ENCODE measurements at regions not wholly inside any gene's neighbourhood (a gene's known extent, or its start where the extent isn't known, plus 50 kb on each side); places are given as distances from the start of the nearest gene placed in this dataset.

- peaks cover 20% of the 10 kb centered on the region for H3K27me3 Mint-ChIP-seq (ENCODE audit: low read depth)
- ChIA-PET CTCF (interaction anchor here (1.3 kb wide), 1 partner anchor 208 kb away, joined by 4 read pairs; no protein-coding TSS in a partner anchor), POLR2A (no interaction called here)
- no peak for ATAC-seq
- peaks cover 36% of the 10 kb centered on the region for H3K4me1 Mint-ChIP-seq (ENCODE audit: low read depth)
- no peaks in the 10 kb centered on the region for H3K9me3 Mint-ChIP-seq (ENCODE audit: insufficient read depth)
- H3K4me3 Mint-ChIP-seq = no peak overlapping the region
- H3K36me3 Mint-ChIP-seq (ENCODE audit: low read depth) = no peaks in the 10 kb centered on the region
- no peak for DNase-seq
- H3K27ac Mint-ChIP-seq = no peak overlapping the region
Measured at GRCh38 chr9:89810431-89810830, 205.6 kb downstream of the GADD45G start.

GRCh38 chr9:89811356-89811755 is 206.5 kb downstream of the GADD45G start:
- Mint-ChIP-seq H3K9me3 (ENCODE audit: insufficient read depth) (no peaks in the 10 kb centered on the region), H3K4me1 (ENCODE audit: low read depth) (peaks cover 41% of the 10 kb centered on the region), H3K4me3 (no peak overlapping the region), H3K27ac (no peak overlapping the region), H3K36me3 (ENCODE audit: low read depth) (no peaks in the 10 kb centered on the region), H3K27me3 (ENCODE audit: low read depth) (peaks cover 20% of the 10 kb centered on the region)
- DNase-seq (no peak), ATAC-seq (no peak)
- CTCF ChIA-PET = interaction anchor here (1.3 kb wide), 1 partner anchor 209 kb away, joined by 4 read pairs; no protein-coding TSS in a partner anchor
- POLR2A ChIA-PET = no interaction called here

GRCh38 chr9:89811886-89812450 is 207.2 kb downstream of the GADD45G start:
- Mint-ChIP-seq H3K27ac (no peak overlapping the region), H3K36me3 (ENCODE audit: low read depth) (no peaks in the 10 kb centered on the region), H3K4me3 (no peak overlapping the region), H3K4me1 (ENCODE audit: low read depth) (peaks cover 44% of the 10 kb centered on the region), H3K27me3 (ENCODE audit: low read depth) (peaks cover 20% of the 10 kb centered on the region), H3K9me3 (ENCODE audit: insufficient read depth) (no peaks in the 10 kb centered on the region)
- ChIA-PET POLR2A (no interaction called here), CTCF (interaction anchor here (1.3 kb wide), 1 partner anchor 209 kb away, joined by 4 read pairs; no protein-coding TSS in a partner anchor)
- DNase-seq = no peak
- ATAC-seq = no peak

GRCh38 chr9:89812556-89813181 is 207.9 kb downstream of the GADD45G start:
- Mint-ChIP-seq H3K4me1 (ENCODE audit: low read depth) (peaks cover 44% of the 10 kb centered on the region), H3K27me3 (ENCODE audit: low read depth) (peaks cover 20% of the 10 kb centered on the region), H3K27ac (no peak overlapping the region), H3K4me3 (no peak overlapping the region), H3K36me3 (ENCODE audit: low read depth) (no peaks in the 10 kb centered on the region), H3K9me3 (ENCODE audit: insufficient read depth) (no peaks in the 10 kb centered on the region)
- ChIA-PET CTCF (interaction anchor here (1.0 kb wide), 1 partner anchor 14 kb away, joined by 3 read pairs; no protein-coding TSS in a partner anchor), POLR2A (no interaction called here)
- DNase-seq (no peak), ATAC-seq (no peak)

DNA sequence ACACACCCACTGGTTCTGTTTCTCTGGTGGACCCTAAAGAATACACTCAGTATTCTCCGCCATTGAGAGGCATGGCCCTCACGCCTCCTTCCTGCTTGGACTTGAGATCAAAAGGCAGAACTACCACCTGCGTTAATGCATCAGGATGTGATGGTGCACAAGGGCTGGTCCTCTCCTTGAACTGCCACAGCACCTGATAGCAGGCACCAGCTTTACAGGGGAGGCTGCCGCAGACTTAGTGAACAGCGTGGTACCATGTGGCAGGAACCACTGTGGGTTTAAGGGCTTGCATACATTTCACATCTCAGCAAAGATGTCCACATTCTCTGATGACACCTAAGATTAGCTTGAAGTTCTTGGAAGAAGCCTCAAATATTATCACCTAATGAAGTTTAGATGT is 208.7 kb downstream of the GADD45G start:
- H3K27ac Mint-ChIP-seq = no peak overlapping the region
- H3K27me3 Mint-ChIP-seq (ENCODE audit: low read depth) = peaks cover 20% of the 10 kb centered on the region
- H3K36me3 Mint-ChIP-seq (ENCODE audit: low read depth) = no peaks in the 10 kb centered on the region
- DNase-seq = no peak
- no peak for ATAC-seq
- CTCF ChIA-PET = interaction anchor here (1.0 to 1.4 kb wide), 3 partner anchors 15 to 211 kb away, joined by 3 to 5 read pairs (median 5); no protein-coding TSS in a partner anchor
- peaks cover 46% of the 10 kb centered on the region for H3K4me1 Mint-ChIP-seq (ENCODE audit: low read depth)
- H3K9me3 Mint-ChIP-seq (ENCODE audit: insufficient read depth) = no peaks in the 10 kb centered on the region
- no peak overlapping the region for H3K4me3 Mint-ChIP-seq
- POLR2A ChIA-PET = no interaction called here

GRCh38 chr9:89814340-89815040 is 209.7 kb downstream of the GADD45G start:
- ATAC-seq (peak; percentile 69), DNase-seq (peak; percentile 29)
- Mint-ChIP-seq H3K4me3 (no peak overlapping the region), H3K9me3 (ENCODE audit: insufficient read depth) (no peaks in the 10 kb centered on the region), H3K27me3 (ENCODE audit: low read depth) (peaks cover 18% of the 10 kb centered on the region), H3K27ac (peak overlapping the region; percentile 65), H3K4me1 (ENCODE audit: low read depth) (peaks cover 46% of the 10 kb centered on the region), H3K36me3 (ENCODE audit: low read depth) (no peaks in the 10 kb centered on the region)
- CTCF ChIA-PET = interaction anchor here (1.1 to 1.4 kb wide), 4 partner anchors 18 to 212 kb away, joined by 3 to 5 read pairs (median 5); no protein-coding TSS in a partner anchor
- POLR2A ChIA-PET = no interaction called here

DNA sequence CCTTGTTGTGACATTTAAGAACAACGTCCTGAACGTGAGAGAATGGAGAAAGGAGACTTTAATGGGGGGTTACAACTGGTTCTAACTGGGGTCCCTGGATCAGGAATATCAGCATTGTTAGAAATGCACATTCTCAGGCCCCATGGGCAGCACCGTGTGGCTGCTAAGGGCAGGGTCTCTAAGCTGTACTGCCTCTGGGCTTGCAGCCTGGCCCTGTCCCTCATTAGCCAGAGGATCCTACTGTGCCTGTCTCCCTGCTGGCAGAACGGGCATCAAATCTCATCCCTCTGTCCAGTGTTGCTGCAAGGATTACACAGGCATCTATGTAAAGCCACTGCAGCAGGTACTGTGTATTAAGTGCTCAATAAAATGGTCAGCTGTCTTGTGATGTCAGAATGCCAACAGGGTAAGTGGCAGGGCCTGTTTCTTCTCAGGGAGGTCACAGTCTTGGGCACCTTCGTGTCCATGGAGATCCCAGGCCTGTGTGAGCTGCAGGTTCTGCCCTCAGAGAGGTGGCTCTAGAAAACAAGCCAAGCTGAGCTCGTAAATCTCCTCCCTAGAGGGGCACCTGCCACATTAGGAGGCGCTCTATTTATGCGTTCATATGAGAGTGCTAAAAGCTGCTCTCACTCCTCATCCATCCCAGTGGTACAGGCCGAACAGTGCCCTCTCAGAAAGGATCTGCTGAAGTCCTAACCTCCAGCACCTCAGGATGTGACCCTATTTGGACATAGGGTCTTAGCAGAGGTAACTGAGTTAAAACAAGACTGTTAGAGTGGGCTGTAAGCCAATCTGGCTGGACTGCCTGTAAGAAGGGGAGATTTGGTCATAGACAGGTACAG is 210.5 kb downstream of the GADD45G start:
- no peak overlapping the region for H3K4me3 Mint-ChIP-seq
- peaks cover 46% of the 10 kb centered on the region for H3K4me1 Mint-ChIP-seq (ENCODE audit: low read depth)
- DNase-seq (no peak), ATAC-seq (no peak)
- H3K36me3 Mint-ChIP-seq (ENCODE audit: low read depth) = no peaks in the 10 kb centered on the region
- H3K27ac Mint-ChIP-seq = peak overlapping the region; percentile 65
- POLR2A ChIA-PET = interaction anchor here (0.6 to 1.4 kb wide), 2 partner anchors 9 to 48 kb away, joined by 3 read pairs; no protein-coding TSS in a partner anchor
- peaks cover 19% of the 10 kb centered on the region for H3K27me3 Mint-ChIP-seq (ENCODE audit: low read depth)
- no peaks in the 10 kb centered on the region for H3K9me3 Mint-ChIP-seq (ENCODE audit: insufficient read depth)
- CTCF ChIA-PET = interaction anchor here (1.1 to 1.6 kb wide), 6 partner anchors 18 to 222 kb away, joined by 3 to 5 read pairs (median 5); no protein-coding TSS in a partner anchor

GRCh38 chr9:89815903-89816573 is 211.2 kb downstream of the GADD45G start:
- Mint-ChIP-seq H3K4me3 (no peak overlapping the region), H3K36me3 (ENCODE audit: low read depth) (no peaks in the 10 kb centered on the region), H3K27ac (no peak overlapping the region), H3K9me3 (ENCODE audit: insufficient read depth) (no peaks in the 10 kb centered on the region), H3K4me1 (ENCODE audit: low read depth) (peaks cover 44% of the 10 kb centered on the region), H3K27me3 (ENCODE audit: low read depth) (peaks cover 17% of the 10 kb centered on the region)
- ChIA-PET POLR2A (interaction anchor here (0.6 to 1.4 kb wide), 2 partner anchors 8 to 49 kb away, joined by 3 read pairs; no protein-coding TSS in a partner anchor), CTCF (interaction anchor here (1.1 to 1.6 kb wide), 2 partner anchors 213 to 223 kb away, joined by 4 to 5 read pairs; no protein-coding TSS in a partner anchor)
- no peak for ATAC-seq
- no peak for DNase-seq

GRCh38 chr9:89817151-89817950 is 212.5 kb downstream of the GADD45G start:
- peaks cover 13% of the 10 kb centered on the region for H3K27me3 Mint-ChIP-seq (ENCODE audit: low read depth)
- H3K27ac Mint-ChIP-seq = no peak overlapping the region
- ATAC-seq (no peak), DNase-seq (no peak)
- no peaks in the 10 kb centered on the region for H3K9me3 Mint-ChIP-seq (ENCODE audit: insufficient read depth)
- ChIA-PET CTCF (interaction anchor here (1.6 kb wide), 1 partner anchor 215 kb away, joined by 4 read pairs; no protein-coding TSS in a partner anchor), POLR2A (no interaction called here)
- H3K36me3 Mint-ChIP-seq (ENCODE audit: low read depth) = no peaks in the 10 kb centered on the region
- peaks cover 35% of the 10 kb centered on the region for H3K4me1 Mint-ChIP-seq (ENCODE audit: low read depth)
- H3K4me3 Mint-ChIP-seq = no peak overlapping the region

DNA sequence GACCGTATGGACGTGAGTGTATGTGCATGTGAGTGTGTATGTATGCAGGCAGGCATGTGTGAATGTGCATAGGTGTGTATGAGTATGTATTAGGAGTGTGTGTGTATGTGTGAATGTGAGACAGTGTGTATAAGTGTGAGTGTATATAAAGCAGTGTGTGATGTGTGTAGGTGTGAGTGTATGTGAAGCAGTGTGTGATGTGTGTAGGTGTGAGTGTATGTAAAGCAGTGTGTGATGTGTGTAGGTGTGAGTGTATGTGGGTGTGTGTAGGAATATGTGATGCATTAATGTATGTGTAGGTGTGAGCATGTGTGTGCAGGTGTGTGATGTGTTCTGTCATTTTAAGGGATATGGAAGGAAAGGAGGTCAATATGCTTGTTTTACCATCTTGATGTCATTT is 215.5 kb downstream of the GADD45G start:
- no peak overlapping the region for H3K4me3 Mint-ChIP-seq
- no peaks in the 10 kb centered on the region for H3K9me3 Mint-ChIP-seq (ENCODE audit: insufficient read depth)
- ATAC-seq = no peak
- POLR2A ChIA-PET = no interaction called here
- H3K4me1 Mint-ChIP-seq (ENCODE audit: low read depth) = peaks cover 17% of the 10 kb centered on the region
- CTCF ChIA-PET = interaction anchor here (1.1 kb wide), 1 partner anchor 9 kb away, joined by 3 read pairs; no protein-coding TSS in a partner anchor
- H3K36me3 Mint-ChIP-seq (ENCODE audit: low read depth) = no peaks in the 10 kb centered on the region
- H3K27ac Mint-ChIP-seq = no peak overlapping the region
- DNase-seq = no peak
- peaks cover 10% of the 10 kb centered on the region for H3K27me3 Mint-ChIP-seq (ENCODE audit: low read depth)

Data from activated CD8-positive, alpha-beta T cell treated with anti-CD3 and anti-CD28 coated beads, Interleukin-2, amount 10 ng/mL, durations not matched to agents 7 days and 5 days (primary cell).